Neural progenitor cell (in vitro differentiated cells): ENCODE measurements at regions not wholly inside any gene's neighbourhood (a gene's known extent, or its start where the extent isn't known, plus 50 kb on each side); places are given as distances from the start of the nearest gene placed in this dataset.
A peak's percentile ranks its signal among the peaks of the same experiment; 100 is the strongest.

Experiments
- CTCF ChIP-seq: fragments of 200-600 bp; sonication (generic); IDR thresholded peaks from 2 replicates; pipeline ENCODE4 v1.5.1; 2017; ENCODE audit warnings: antibody characterized with exemption, mild to moderate bottlenecking
- EZH2phosphoT487 ChIP-seq: fragments of 200-600 bp; sonication (generic); IDR thresholded peaks from 2 replicates; pipeline ENCODE4 v1.6.1; 2017; ENCODE audit warnings: antibody characterized with exemption

DNA sequence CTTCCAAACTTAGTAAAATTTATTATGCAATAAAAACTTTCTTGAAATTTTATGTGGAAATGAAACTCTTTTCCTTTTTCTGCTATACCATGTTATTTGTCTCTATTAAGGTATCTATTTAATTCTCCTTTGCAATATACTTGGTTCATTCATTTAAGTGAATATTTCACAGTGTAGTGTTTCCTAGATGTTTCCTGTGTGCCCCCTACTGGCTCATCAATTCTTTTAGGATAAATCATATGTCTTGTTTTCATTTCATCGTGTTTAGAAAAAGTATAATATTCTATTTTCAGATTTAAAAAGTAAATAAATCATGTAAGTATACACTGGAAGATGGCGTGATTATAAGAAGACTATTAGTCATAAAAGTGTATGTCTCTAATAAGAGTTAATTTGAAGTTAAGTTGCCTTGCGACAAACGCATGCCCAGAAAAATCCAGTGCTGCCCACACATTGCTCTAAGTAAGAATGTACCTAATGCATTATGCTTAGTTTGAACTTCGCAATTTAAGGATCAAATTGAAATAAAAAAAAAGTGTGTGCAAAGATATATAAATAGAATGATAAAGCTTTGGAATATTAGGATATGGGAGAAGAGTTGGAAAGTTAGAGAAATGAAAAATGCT lies 525.4 kb downstream of the KCNJ3 start:
- TF ChIP-seq CTCF (peak; percentile 72), EZH2phosphoT487 (no peak)
